Coronary artery (tissue), 2 donors: ENCODE measurements at regions not wholly inside any gene's neighbourhood (a gene's known extent, or its start where the extent isn't known, plus 50 kb on each side); places are given as distances from the start of the nearest gene placed in this dataset.

Source experiments
- DNase-seq: peaks from one replicate; pipeline ENCODE4 v3.0.0-alpha.2; 2017; ENCODE audit warnings: low spot score
- H3K27ac ChIP-seq, 2 donors: fragments of 200-600 bp; sonication (generic); one replicate each; pipeline ENCODE4 v1.5.1; 2016 to 2019
- H3K4me3 ChIP-seq: fragments of 200-600 bp; sonication (generic); 2 replicates; pipeline ENCODE4 v1.5.1; 2016; ENCODE audit warnings: mild to moderate bottlenecking, moderate library complexity
- CTCF ChIP-seq: fragments of 200-600 bp; sonication (generic); IDR thresholded peaks from one replicate; pipeline ENCODE4 v1.5.1; 2019; ENCODE audit warnings: antibody characterized with exemption

GRCh38 chr21:16742741-16743140, 770.1 kb upstream of the CXADR start:
- DNase-seq: no peak
- H3K4me3 ChIP-seq: no peak overlapping the region
- TF ChIP-seq CTCF: no peak
- no peak overlapping the region for H3K27ac ChIP-seq

- no peak overlapping the region for H3K27ac ChIP-seq
- TF ChIP-seq CTCF: no peak
- no peak for DNase-seq
- H3K4me3 ChIP-seq: no peak overlapping the region
Observed at GRCh38 chr21:16743317-16743716, 769.5 kb upstream of the CXADR start.

- Histone ChIP-seq H3K27ac (no peak overlapping the region), H3K4me3 (no peak overlapping the region)
- TF ChIP-seq CTCF: no peak
- DNase-seq: no peak
Observed at GRCh38 chr21:16750926-16751325, 761.9 kb upstream of the CXADR start.

- H3K27ac ChIP-seq: no peak overlapping the region
- no peak for DNase-seq
Observed at GRCh38 chr21:16751695-16752474, 761.0 kb upstream of the CXADR start.

GRCh38 chr21:16752475-16752857, 760.4 kb upstream of the CXADR start:
- TF ChIP-seq CTCF: no peak
- H3K4me3 ChIP-seq: no peak overlapping the region
- DNase-seq: no peak
- H3K27ac ChIP-seq: no peak overlapping the region

More at GRCh38 chr21:16751695-16752474, 761.0 kb upstream of the CXADR start:
- no peak overlapping the region for H3K4me3 ChIP-seq
- TF ChIP-seq CTCF: no peak

GRCh38 chr21:16755061-16755460, 757.8 kb upstream of the CXADR start:
- Histone ChIP-seq H3K4me3 (no peak overlapping the region), H3K27ac (no peak overlapping the region)
- no peak for TF ChIP-seq CTCF
- DNase-seq: no peak

GRCh38 chr21:16767201-16767600, 745.6 kb upstream of the CXADR start:
- no peak overlapping the region for H3K27ac ChIP-seq
- no peak for DNase-seq
- no peak overlapping the region for H3K4me3 ChIP-seq
- TF ChIP-seq CTCF: no peak
